CD4-positive, alpha-beta T cell (primary cell): ENCODE measurements at regions not wholly inside any gene's neighbourhood (a gene's known extent, or its start where the extent isn't known, plus 50 kb on each side); places are given as distances from the start of the nearest gene placed in this dataset.

Experiments
- ATAC-seq: fragments of 200-7000 bp; cut with Tn5 transposase; one replicate; pipeline ENCODE4 v1.10.0; 2022; ENCODE audit warnings: mild to moderate bottlenecking; ENCODE audit not compliant: poor library complexity
- CTCF ChIA-PET: fragments of 350-600 bp; sonication (Branson Sonifier 250); formaldehyde crosslinking; loops from one replicate; lab custom pipeline; 2021; ENCODE audit warnings: antibody characterized with exemption, inconsistent platforms; lab: Charles Lee
- POLR2A ChIA-PET: fragments of 350-600 bp; sonication (Branson Sonifier 250); formaldehyde crosslinking; loops from one replicate; lab custom pipeline; 2021; ENCODE audit warnings: antibody characterized with exemption, inconsistent platforms; lab: Charles Lee
- DNase-seq, 14 experiments: peaks; one replicate each; pipeline ENCODE4 v3.0.0-alpha.2; 2013 to 2020; ENCODE audit warnings: mixed read lengths in 2 of 14
- H3K27ac ChIP-seq, 2 donors: one replicate each; pipeline versions ENCODE4 v1.5.1 to v1.7.0; 2013; ENCODE audit warnings: low read length in 2 of 2, low read depth in 1 of 2, mild to moderate bottlenecking in 1 of 2
- H3K27me3 ChIP-seq, 2 experiments: 1 replicate in 1 of 2; 2 replicates in 1 of 2; pipeline versions ENCODE4 v1.6.1 to v1.7.0; 2013; ENCODE audit warnings: low read length in 2 of 2, control low read depth in 1 of 2, mild to moderate bottlenecking in 1 of 2, moderate library complexity in 1 of 2; ENCODE audit not compliant: insufficient read depth in 2 of 2, control insufficient read depth in 1 of 2
- H3K36me3 ChIP-seq: one replicate; pipeline ENCODE4 v1.6.1; 2013; ENCODE audit warnings: low read length, control low read depth; ENCODE audit not compliant: insufficient read depth
- H3K4me1 ChIP-seq: one replicate; pipeline ENCODE4 v1.6.1; 2013; ENCODE audit warnings: low read length, control low read depth; ENCODE audit not compliant: insufficient read depth
- H3K4me3 ChIP-seq: one replicate; pipeline ENCODE4 v1.5.1; 2013; ENCODE audit warnings: mild to moderate bottlenecking, low read length, moderate library complexity
- H3K9me3 ChIP-seq, 2 experiments: 1 replicate in 1 of 2; 2 replicates in 1 of 2; pipeline versions ENCODE4 v1.6.1 to v1.7.0; 2013; ENCODE audit warnings: low read length in 2 of 2, mild to moderate bottlenecking in 2 of 2, control low read depth in 1 of 2, moderate library complexity in 1 of 2; ENCODE audit not compliant: control insufficient read depth in 1 of 2, insufficient read depth in 1 of 2
- H3K27ac Mint-ChIP-seq: one replicate; pipeline ENCODE4 v1.8.0; 2020; ENCODE audit warnings: mixed read lengths
- H3K27me3 Mint-ChIP-seq: one replicate; pipeline ENCODE4 v1.8.0; 2021; ENCODE audit warnings: mixed read lengths
- H3K36me3 Mint-ChIP-seq: one replicate; pipeline ENCODE4 v1.8.0; 2021; ENCODE audit warnings: low read depth, mixed read lengths
- H3K4me1 Mint-ChIP-seq: one replicate; pipeline ENCODE4 v1.8.0; 2021; ENCODE audit warnings: low read depth, mixed read lengths
- H3K4me3 Mint-ChIP-seq: one replicate; pipeline ENCODE4 v1.8.0; 2020; ENCODE audit warnings: mild to moderate bottlenecking, mixed read lengths
- H3K9me3 Mint-ChIP-seq: one replicate; pipeline ENCODE4 v1.8.0; 2020; ENCODE audit warnings: mixed read lengths
- CTCF ChIP-seq: fragments of 200-600 bp; IDR thresholded peaks from one replicate; pipeline ENCODE4 v1.8.0; 2022; ENCODE audit warnings: antibody characterized with exemption, mild to moderate bottlenecking
- intact Hi-C, 2 experiments: fragments of 100-400 bp; cut with DNase I in 1 of 2; cut with micrococcal nuclease in 1 of 2; formaldehyde crosslinking; loops; one replicate each; pipeline versions ENCODE4 v1.15.1 to v1.9.0; 2023 to 2025; cut with DNase I, micrococcal nuclease

GRCh38 chr3:74921676-74922075 is 307.2 kb upstream of the CNTN3 start:
- DNase-seq (no peak), ATAC-seq (no peak)
- H3K27ac ChIP-seq: no peak overlapping the region
- no peak overlapping the region for H3K4me3 ChIP-seq
- H3K27ac Mint-ChIP-seq: no peak overlapping the region
- no peaks in the 10 kb centered on the region for H3K27me3 ChIP-seq
- no peak for TF ChIP-seq CTCF
- CTCF ChIA-PET: no interaction called here
- H3K27me3 Mint-ChIP-seq: no peaks in the 10 kb centered on the region
- no peak overlapping the region for H3K4me3 Mint-ChIP-seq
- intact Hi-C loops: no loop called here
- H3K4me1 ChIP-seq: no peaks in the 10 kb centered on the region
- POLR2A ChIA-PET: no interaction called here
- peaks cover 3 to 4% of the 10 kb centered on the region in 2 experiments for H3K9me3 ChIP-seq
- H3K4me1 Mint-ChIP-seq: no peaks in the 10 kb centered on the region
- H3K9me3 Mint-ChIP-seq: peaks cover 13% of the 10 kb centered on the region
- H3K36me3 Mint-ChIP-seq: no peaks in the 10 kb centered on the region
- no peaks in the 10 kb centered on the region for H3K36me3 ChIP-seq

GRCh38 chr3:74920721-74921350 is 306.4 kb upstream of the CNTN3 start:
- ChIA-PET POLR2A (no interaction called here), CTCF (no interaction called here)
- H3K4me3 ChIP-seq: no peak overlapping the region
- Mint-ChIP-seq H3K9me3 (peaks cover 16% of the 10 kb centered on the region), H3K4me1 (no peaks in the 10 kb centered on the region), H3K36me3 (no peaks in the 10 kb centered on the region), H3K27ac (no peak overlapping the region), H3K4me3 (no peak overlapping the region), H3K27me3 (no peaks in the 10 kb centered on the region)
- peaks cover 3 to 4% of the 10 kb centered on the region in 2 experiments for H3K9me3 ChIP-seq
- ATAC-seq (no peak), DNase-seq (no peak)
- no peaks in the 10 kb centered on the region for H3K4me1 ChIP-seq
- no peak overlapping the region for H3K27ac ChIP-seq
- intact Hi-C loops: no loop called here
- H3K36me3 ChIP-seq: no peaks in the 10 kb centered on the region
- H3K27me3 ChIP-seq: no peaks in the 10 kb centered on the region
- no peak for TF ChIP-seq CTCF

GRCh38 chr3:74916696-74917095 is 302.2 kb upstream of the CNTN3 start:
- no peaks in the 10 kb centered on the region for H3K4me1 ChIP-seq
- H3K4me3 ChIP-seq: no peak overlapping the region
- no peaks in the 10 kb centered on the region for H3K27me3 ChIP-seq
- no peaks in the 10 kb centered on the region for H3K36me3 ChIP-seq
- Mint-ChIP-seq H3K27me3 (no peaks in the 10 kb centered on the region), H3K9me3 (peaks cover 15% of the 10 kb centered on the region), H3K27ac (no peak overlapping the region), H3K36me3 (no peaks in the 10 kb centered on the region), H3K4me3 (no peak overlapping the region), H3K4me1 (no peaks in the 10 kb centered on the region)
- intact Hi-C loops: no loop called here
- POLR2A ChIA-PET: no interaction called here
- peaks cover 0 to 4% of the 10 kb centered on the region in 2 experiments for H3K9me3 ChIP-seq
- CTCF ChIA-PET: no interaction called here
- no peak for TF ChIP-seq CTCF
- H3K27ac ChIP-seq: no peak overlapping the region
- no peak for DNase-seq
- no peak for ATAC-seq
